H9 (cell line): ENCODE measurements at regions not wholly inside any gene's neighbourhood (a gene's known extent, or its start where the extent isn't known, plus 50 kb on each side); places are given as distances from the start of the nearest gene placed in this dataset.
"Not testable (repeated sequence)": the region's sequence is repeated elsewhere in the genome, so short reads cannot be mapped to it uniquely, and the experiment has no call there.

ENCODE experiments used
- DNase-seq: peaks from one replicate; pipeline ENCODE4 v3.0.0-alpha.2; 2017
- H2AFZ ChIP-seq: one replicate; pipeline ENCODE4 v1.6.1; 2013; ENCODE audit warnings: mild to moderate bottlenecking, low read length, control low read depth, moderate library complexity
- H2AK5ac ChIP-seq: 2 replicates; pipeline ENCODE4 v1.6.1; 2013; ENCODE audit warnings: low read length, control low read depth, mixed read lengths; ENCODE audit not compliant: insufficient read length
- H2BK120ac ChIP-seq: one replicate; pipeline ENCODE4 v1.6.1; 2013; ENCODE audit warnings: low read depth, mild to moderate bottlenecking, low read length, control low read depth, inconsistent platforms; ENCODE audit not compliant: poor library complexity, severe bottlenecking
- H2BK12ac ChIP-seq: 2 replicates; pipeline ENCODE4 v1.6.1; 2013; ENCODE audit warnings: low read length, control low read depth, mixed read lengths, low read depth; ENCODE audit not compliant: insufficient read length
- H2BK15ac ChIP-seq: 2 replicates; pipeline ENCODE4 v1.6.1; 2013; ENCODE audit warnings: low read depth, low read length, control low read depth
- H2BK20ac ChIP-seq: one replicate; pipeline ENCODE4 v1.6.1; 2013; ENCODE audit warnings: low read depth, mild to moderate bottlenecking, low read length, control low read depth, inconsistent platforms; ENCODE audit not compliant: poor library complexity, severe bottlenecking
- H2BK5ac ChIP-seq: 2 replicates; pipeline ENCODE4 v1.6.1; 2013; ENCODE audit warnings: low read length, control low read depth, mixed read lengths; ENCODE audit not compliant: insufficient read length
- H3K14ac ChIP-seq: 2 replicates; pipeline ENCODE4 v1.6.1; 2013; ENCODE audit warnings: low read length, control low read depth; ENCODE audit not compliant: insufficient read depth
- H3K18ac ChIP-seq: 2 replicates; pipeline ENCODE4 v1.6.1; 2013; ENCODE audit warnings: low read depth, mild to moderate bottlenecking, mixed read lengths, low read length, control low read depth; ENCODE audit not compliant: insufficient read length
- H3K23ac ChIP-seq: 2 replicates; pipeline ENCODE4 v1.6.1; 2013; ENCODE audit warnings: low read length, control low read depth, mixed read lengths, low read depth; ENCODE audit not compliant: insufficient read length
- H3K23me2 ChIP-seq: 2 replicates; pipeline ENCODE4 v1.6.1; 2013; ENCODE audit warnings: low read depth, mild to moderate bottlenecking, mixed read lengths, low read length, control low read depth; ENCODE audit not compliant: insufficient read length, poor library complexity, severe bottlenecking
- H3K27ac ChIP-seq: 2 replicates; pipeline ENCODE4 v1.5.1; 2013; ENCODE audit warnings: low read length, control low read depth, mixed read lengths, low read depth; ENCODE audit not compliant: insufficient read length
- H3K27me3 ChIP-seq: 2 replicates; pipeline ENCODE4 v1.6.1; 2013; ENCODE audit warnings: low read length, control low read depth, inconsistent platforms; ENCODE audit not compliant: insufficient read depth
- H3K4ac ChIP-seq: 2 replicates; pipeline ENCODE4 v1.6.1; 2013; ENCODE audit warnings: low read depth, mild to moderate bottlenecking, control low read depth, inconsistent platforms, low read length, moderate library complexity
- H3K4me1 ChIP-seq: 2 replicates; pipeline ENCODE4 v1.6.1; 2013; ENCODE audit warnings: low read length, control low read depth, inconsistent platforms; ENCODE audit not compliant: insufficient read depth
- H3K4me2 ChIP-seq: 2 replicates; pipeline ENCODE4 v1.6.1; 2013; ENCODE audit warnings: low read length, control low read depth, mixed read lengths; ENCODE audit not compliant: insufficient read length, insufficient read depth
- H3K56ac ChIP-seq: 2 replicates; pipeline ENCODE4 v1.6.1; 2013; ENCODE audit warnings: low read depth, mild to moderate bottlenecking, mixed read lengths, low read length, control low read depth; ENCODE audit not compliant: insufficient read length
- H3K79me1 ChIP-seq: 2 replicates; pipeline ENCODE4 v1.6.1; 2013; ENCODE audit warnings: low read depth, mild to moderate bottlenecking, moderate library complexity, low read length, control low read depth, inconsistent platforms; ENCODE audit not compliant: insufficient read depth, poor library complexity, severe bottlenecking
- H3K79me2 ChIP-seq: 2 replicates; pipeline ENCODE4 v1.6.1; 2013; ENCODE audit warnings: low read length, control low read depth, inconsistent platforms; ENCODE audit not compliant: insufficient read depth
- H3K9ac ChIP-seq: 2 replicates; pipeline ENCODE4 v1.6.1; 2013; ENCODE audit warnings: low read length, control low read depth, mixed read lengths; ENCODE audit not compliant: insufficient read length; ENCODE audit errors: extremely low read depth
- H3K9me3 ChIP-seq: one replicate; pipeline ENCODE4 v1.6.1; 2013; ENCODE audit warnings: low read depth, low read length, inconsistent platforms; ENCODE audit not compliant: control insufficient read depth
- H3T11ph ChIP-seq: one replicate; pipeline ENCODE4 v1.6.1; 2013; ENCODE audit warnings: mild to moderate bottlenecking, low read length, control low read depth, inconsistent platforms
- H4K20me1 ChIP-seq: one replicate; pipeline ENCODE4 v1.6.1; 2013; ENCODE audit not compliant: control insufficient read depth, insufficient read length, insufficient read depth
- H4K5ac ChIP-seq: 2 replicates; pipeline ENCODE4 v1.6.1; 2013; ENCODE audit warnings: low read depth, mild to moderate bottlenecking, mixed read lengths, low read length, control low read depth; ENCODE audit not compliant: insufficient read length
- H4K8ac ChIP-seq: replicated peaks from 2 replicates; pipeline ENCODE4 v1.6.1; 2013; ENCODE audit warnings: low read length, control low read depth, mixed read lengths, low read depth; ENCODE audit not compliant: insufficient read length
- H4K91ac ChIP-seq: 2 replicates; pipeline ENCODE4 v1.6.1; 2013; ENCODE audit warnings: low read depth, mild to moderate bottlenecking, moderate library complexity, mixed read lengths, low read length, control low read depth; ENCODE audit not compliant: insufficient read length
- H3K27ac Mint-ChIP-seq, 3 experiments: 2 replicates in 2 of 3; 3 replicates in 1 of 3; pipeline ENCODE4 v1.8.0; 2020 to 2021; ENCODE audit warnings: mixed read lengths in 3 of 3, mild to moderate bottlenecking in 1 of 3, moderate library complexity in 1 of 3
- H3K27me3 Mint-ChIP-seq: 2 replicates; pipeline ENCODE4 v1.8.0; 2021; ENCODE audit warnings: low read depth, mild to moderate bottlenecking, moderate library complexity, mixed read lengths
- H3K36me3 Mint-ChIP-seq, 3 experiments: 2 replicates in 2 of 3; 3 replicates in 1 of 3; pipeline ENCODE4 v1.8.0; 2020 to 2021; ENCODE audit warnings: low read depth in 3 of 3, mixed read lengths in 3 of 3; ENCODE audit not compliant: insufficient read depth in 1 of 3
- H3K4me1 Mint-ChIP-seq, 2 experiments: 2 replicates each; pipeline ENCODE4 v1.8.0; 2020; ENCODE audit warnings: mixed read lengths in 2 of 2
- H3K4me3 Mint-ChIP-seq, 2 experiments: 2 replicates in 1 of 2; 3 replicates in 1 of 2; pipeline ENCODE4 v1.8.0; 2020 to 2021; ENCODE audit warnings: mild to moderate bottlenecking in 2 of 2, mixed read lengths in 2 of 2, moderate library complexity in 1 of 2
- H3K9me3 Mint-ChIP-seq, 2 experiments: 2 replicates in 1 of 2; 3 replicates in 1 of 2; pipeline ENCODE4 v1.8.0; 2020; ENCODE audit warnings: mild to moderate bottlenecking in 2 of 2, mixed read lengths in 2 of 2, moderate library complexity in 1 of 2
- WGBS: extraction: QIAGEN DNeasy Blood & Tissue Kit; methylation state at CpG from one replicate; pipeline ENCODE4 v1.1.7; 2013; ENCODE audit warnings: missing lambda C conversion rate, low lambda C conversion rate, mixed read lengths; ENCODE audit not compliant: insufficient read length; ENCODE audit errors: extremely low coverage; 5-methylcytosine and 5-hydroxymethylcytosine counted together

DNA sequence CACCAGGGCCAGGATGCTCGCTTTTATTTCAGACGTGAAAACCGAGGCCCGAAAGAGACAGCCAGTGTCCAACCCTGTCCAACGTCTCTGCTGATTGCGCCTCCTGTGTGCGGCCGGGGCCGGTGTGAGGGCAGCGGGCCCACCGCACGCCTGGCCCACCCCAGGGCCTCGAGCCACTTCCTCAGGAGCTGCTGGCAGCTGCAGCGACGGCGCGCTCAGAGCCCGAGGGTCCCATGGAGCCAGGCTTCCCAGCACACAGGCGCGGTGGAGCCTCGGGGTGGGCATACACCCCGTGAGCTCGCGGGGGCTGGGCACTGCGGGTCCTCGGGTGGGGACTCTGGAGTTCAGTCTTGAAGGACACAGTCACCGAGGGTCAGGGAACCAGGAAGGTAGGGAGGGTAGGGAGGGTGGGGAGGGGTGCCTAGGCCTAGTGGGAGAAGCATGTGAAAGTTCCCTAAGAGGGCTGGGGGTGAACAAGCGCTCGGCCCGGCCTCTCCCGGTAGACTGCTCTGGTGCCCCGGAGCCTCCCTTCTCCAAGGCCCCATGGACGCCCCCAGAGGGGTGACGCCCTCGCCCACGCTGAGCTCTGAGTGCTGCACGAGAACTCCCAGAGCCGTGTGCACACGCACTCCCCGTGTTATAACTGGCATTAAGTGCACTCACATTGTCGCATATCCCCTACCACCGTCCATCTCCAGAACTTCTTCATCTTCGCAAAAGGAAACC lies 1547.2 kb downstream of the RPIA start:
- H4K5ac ChIP-seq, H2AK5ac ChIP-seq, H3K9ac ChIP-seq, H2BK20ac ChIP-seq, H2BK12ac ChIP-seq, H3K4ac ChIP-seq, H2AFZ ChIP-seq, H3K79me2 ChIP-seq, H4K8ac ChIP-seq, H3K27ac Mint-ChIP-seq, H3K23ac ChIP-seq, H3K4me2 ChIP-seq, DNase-seq, H3K79me1 ChIP-seq, H3K27ac ChIP-seq, H3K36me3 Mint-ChIP-seq, H2BK15ac ChIP-seq, H3K4me1 Mint-ChIP-seq, H3T11ph ChIP-seq, H4K20me1 ChIP-seq, H3K18ac ChIP-seq, H3K4me1 ChIP-seq, H4K91ac ChIP-seq, H3K9me3 ChIP-seq, H3K27me3 Mint-ChIP-seq, H3K14ac ChIP-seq, H3K23me2 ChIP-seq, H3K27me3 ChIP-seq, H2BK120ac ChIP-seq, H2BK5ac ChIP-seq, H3K4me3 Mint-ChIP-seq, H3K56ac ChIP-seq: not testable (repeated sequence)
- no CpG with 5 or more reads among the region's 43 CpGs for WGBS
- peaks cover 12% of the 10 kb centered on the region in 2 experiments for H3K9me3 Mint-ChIP-seq
